ENCODE measurements at regions not wholly inside any gene's neighbourhood (a gene's known extent, or its start where the extent isn't known, plus 50 kb on each side); places are given as distances from the start of the nearest gene placed in this dataset.
"Not testable (repeated sequence)": the region's sequence is repeated elsewhere in the genome, so short reads cannot be mapped to it uniquely, and the experiment has no call there.

DNA sequence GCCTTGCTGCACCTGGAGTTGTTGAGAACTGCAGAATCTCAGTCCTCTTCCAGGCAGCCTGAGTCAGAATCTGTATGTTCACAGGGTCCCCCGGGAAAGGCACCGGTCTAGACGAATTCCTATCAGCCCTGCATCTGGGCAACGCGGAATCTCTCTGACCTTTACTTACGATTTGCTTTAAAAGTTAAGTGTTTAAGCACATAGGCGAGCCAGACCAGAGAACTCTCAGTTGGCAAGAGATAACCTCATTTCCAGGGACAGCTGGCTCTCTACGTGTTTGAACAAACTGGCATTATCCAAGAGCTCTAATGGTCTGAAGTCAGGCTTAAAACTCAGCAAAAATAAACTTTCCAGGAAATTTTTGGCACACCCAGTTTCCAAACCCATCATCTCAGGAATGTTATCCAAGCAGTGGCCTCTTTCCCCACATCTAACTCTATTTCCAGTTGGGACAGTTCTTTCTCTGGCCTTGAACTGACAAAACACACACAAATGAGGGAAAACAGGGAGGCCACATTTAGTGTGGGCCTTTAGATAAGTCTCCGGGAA is 53.4 kb downstream of the HES1 start:
- no peak for DNase-seq (ENCODE audit: low spot score)

- DNase-seq (ENCODE audit: low spot score) = not testable (repeated sequence)
Observed at GRCh38 chr3:194191850-194192249, 55.9 kb downstream of the HES1 start.

DNA sequence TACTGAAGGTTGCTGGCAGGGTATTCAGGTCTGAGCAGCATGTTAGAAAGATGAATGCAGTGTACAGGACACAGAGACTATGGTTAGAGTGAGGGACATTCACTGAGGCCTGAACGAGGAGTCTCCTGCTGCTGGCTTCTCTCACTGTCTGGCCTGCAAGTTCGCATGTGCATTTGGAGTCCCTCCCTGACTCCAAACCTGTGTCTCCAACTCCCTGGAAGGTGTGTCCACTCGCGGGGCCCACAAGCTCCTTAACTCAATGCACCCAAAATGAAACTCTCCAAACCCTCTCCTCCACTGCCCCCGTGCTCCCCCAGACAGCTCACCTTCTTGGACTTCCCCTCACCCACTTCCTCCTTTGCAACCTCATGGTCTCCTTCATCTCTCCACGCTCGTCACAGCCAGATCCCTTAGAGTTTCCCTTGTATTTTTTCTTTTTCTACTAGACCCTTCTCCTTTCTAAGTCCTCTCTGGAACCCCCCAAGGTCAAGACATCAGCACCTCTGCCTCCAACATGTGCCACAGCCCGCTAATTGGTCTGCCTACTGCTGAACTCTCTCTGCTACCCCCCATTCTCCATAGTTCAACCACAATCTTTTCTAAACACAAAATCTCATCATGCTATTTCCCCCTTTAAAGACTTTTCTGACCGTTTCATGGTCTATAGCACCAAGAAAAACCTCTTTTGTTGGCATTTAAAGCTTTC is 58.3 kb downstream of the HES1 start:
- DNase-seq (ENCODE audit: low spot score) = no peak

DNA sequence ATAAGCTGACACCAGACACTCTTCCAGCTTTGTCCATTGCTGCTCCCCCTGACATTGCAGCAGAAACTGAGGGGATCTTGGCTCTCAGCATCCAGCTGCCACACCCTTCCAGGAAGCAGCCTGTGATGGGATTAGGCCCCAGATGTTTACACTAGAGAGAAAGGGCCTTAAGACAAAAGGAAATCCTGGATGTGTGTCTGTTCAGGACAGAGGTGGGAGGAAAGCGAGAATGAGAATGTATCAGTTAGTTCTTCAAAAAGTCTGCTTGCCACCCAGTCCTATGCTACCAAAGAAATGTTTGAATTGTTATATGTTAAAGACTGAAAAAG is 58.8 kb downstream of the HES1 start:
- no peak for DNase-seq (ENCODE audit: low spot score)

GRCh38 chr3:194195611-194196010 is 59.7 kb downstream of the HES1 start:
- DNase-seq (ENCODE audit: low spot score) = no peak

GRCh38 chr3:194196876-194197275 is 60.9 kb downstream of the HES1 start:
- no peak for DNase-seq (ENCODE audit: low spot score)

DNA sequence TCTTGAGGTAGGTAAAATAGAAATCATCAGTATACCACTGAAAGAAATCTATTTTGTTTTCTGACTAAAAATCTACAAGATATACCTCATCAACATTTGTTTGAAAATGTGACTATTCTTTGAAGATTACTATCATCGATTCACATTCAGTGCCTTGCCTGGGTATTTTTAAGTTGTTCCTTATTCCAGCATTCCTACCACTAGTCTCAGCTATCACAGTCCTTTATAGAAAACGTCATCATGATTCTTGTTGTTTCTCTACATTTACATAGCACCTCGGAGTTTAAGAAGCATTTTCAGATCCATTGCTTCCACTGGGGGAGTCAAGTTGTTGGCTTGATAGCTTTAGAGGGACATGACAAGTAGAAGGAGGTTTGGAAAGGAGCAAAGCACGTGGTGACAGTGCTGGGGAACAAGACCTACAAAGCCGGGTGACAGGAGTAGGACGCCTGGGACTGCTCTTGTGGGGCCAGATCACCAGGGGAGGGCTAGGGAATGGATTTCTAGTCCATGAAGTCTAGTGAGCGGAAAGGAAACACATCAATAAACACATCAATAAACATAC is 61.5 kb downstream of the HES1 start:
- no peak for DNase-seq (ENCODE audit: low spot score)

GRCh38 chr3:194197981-194198695 is 62.2 kb downstream of the HES1 start:
- no peak for DNase-seq (ENCODE audit: low spot score)

GRCh38 chr3:194198938-194199337 is 63.0 kb downstream of the HES1 start:
- DNase-seq (ENCODE audit: low spot score) = no peak

DNA sequence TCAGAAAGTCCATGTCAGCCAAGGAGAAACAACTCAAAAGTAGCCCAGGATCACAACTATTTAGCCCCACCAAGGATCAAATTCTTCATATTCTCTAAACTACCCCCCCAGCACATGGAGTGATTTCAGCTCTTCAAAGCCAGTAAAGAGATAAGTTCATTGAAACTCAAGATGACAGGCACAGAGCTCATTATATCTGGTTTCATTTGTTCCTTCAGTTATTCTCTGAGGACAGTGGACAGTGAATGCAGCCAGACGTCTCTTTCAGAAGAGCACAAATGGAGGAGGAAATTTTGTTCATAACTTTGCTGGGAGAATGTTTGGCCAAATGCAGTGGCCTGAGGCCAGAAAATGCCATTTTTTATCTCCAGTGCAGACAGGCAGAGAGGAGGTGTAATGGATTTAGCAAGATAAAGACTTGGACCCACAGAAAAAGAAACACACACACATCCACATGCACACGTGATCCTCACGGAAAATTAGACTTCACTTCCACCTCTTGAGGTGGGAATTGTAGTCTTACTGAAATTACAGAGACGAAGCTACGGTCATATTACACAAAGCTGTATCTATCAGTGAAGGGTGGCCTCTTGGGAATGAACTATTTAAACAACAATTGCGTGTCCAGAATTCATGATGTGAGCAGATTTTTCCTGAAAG is 64.6 kb downstream of the HES1 start:
- DNase-seq (ENCODE audit: low spot score) = no peak

DNA sequence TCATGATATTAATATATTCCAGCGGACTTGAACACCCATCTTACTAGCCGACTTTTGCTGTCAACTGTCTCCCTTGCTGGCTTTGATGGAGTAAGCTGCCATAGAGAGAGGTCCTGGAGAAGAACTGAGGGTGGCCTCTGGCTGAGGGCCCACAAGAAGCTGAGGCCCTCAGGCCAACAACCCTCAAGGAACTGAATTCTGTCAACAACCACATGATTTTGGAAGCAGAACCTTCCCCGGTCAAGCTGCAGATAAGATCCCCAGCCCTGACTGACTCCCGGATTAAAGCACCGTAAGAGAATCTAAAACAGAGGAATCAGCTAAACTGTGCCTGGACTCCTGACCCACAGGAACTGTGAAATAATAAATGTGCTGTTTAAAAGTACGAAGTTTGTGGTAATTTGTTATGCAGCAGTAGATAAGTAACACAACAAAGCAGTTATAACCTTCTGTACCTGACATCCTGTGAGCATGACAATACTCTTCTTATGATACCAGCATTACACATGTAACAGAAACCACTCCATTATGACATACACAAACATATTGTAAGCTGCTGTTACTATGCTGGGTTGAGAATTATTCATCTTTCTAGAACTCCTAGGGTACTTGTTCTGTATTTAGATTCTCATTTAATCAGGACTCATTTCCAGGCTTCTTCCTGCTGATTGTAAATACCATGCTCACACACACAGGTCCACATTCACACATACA is 66.2 kb downstream of the HES1 start:
- no peak for DNase-seq (ENCODE audit: low spot score)

DNA sequence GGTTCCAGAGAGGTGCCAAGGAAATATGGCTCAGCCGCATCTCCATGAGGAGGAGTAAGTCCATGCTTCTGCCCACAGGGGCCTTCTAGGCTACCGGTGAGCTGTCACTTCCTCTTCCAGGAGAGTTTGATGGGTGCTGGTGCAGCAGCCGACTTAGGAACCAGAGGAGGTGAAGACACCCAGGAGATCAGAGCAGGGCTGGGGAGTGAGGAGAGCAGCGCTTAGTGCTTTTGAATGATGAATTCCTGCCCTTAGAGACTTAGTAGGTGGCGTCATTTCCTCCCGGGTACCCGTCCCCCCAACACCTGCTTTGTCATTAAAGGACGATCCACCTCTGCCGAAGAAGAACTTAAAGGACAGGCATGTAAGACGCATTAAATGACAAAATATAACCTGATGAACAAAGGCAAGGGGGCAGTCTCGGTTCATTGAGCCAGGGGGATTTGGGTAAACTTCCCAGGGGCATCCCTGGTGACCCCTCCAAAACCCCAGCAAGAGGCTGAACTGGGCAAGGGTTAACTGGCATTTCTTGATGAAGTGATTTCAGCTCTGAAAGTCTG is 67.6 kb downstream of the HES1 start:
- no peak for DNase-seq (ENCODE audit: low spot score)

DNA sequence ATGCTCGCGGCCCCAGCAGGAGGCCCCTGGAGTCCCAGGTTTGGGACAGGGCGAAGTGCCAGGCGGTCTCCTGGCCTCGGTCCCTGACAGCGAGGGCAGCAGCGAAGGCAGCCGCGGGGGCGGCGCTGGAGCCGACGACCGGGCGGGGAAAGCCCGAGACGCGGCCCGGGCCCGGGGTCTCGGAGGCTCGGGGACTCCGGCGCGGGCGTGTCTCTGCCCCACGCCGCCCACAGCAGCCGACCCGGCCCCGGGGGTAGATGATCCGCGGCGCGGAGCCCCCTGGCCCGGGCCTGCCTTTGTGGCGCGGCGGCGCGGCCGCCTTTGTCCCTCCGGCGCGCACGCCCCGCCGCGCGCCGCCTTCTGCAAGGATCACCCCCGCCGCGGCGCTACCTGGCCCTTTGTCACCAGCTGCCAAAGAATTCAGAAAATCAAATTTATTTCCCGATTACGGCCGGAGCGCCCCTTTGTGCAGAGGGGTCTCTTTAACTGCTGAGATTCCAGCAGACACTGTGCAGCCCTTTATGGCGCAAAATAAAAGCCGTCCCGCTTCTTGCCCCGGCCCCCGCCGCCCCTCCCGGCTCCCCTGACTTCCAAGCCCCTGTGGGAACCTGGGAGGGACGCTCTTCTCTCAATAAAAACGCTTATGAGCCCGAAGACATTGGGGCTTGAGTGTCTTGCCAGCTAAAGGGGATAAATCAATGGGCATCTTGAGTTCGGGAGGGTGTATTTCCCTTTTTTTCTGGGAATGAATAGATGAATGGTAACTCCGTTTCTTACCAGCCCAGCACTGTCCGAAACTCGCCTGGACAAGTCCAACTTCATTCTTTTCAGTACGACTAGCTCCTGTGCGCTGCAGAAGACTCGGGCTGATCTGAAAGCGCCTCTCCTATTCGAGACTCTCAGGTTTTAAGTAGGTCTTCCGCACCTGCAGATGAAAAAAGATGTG is 68.4 kb downstream of the HES1 start:
- DNase-seq (ENCODE audit: low spot score) = no peak

GRCh38 chr3:194205675-194206133 is 69.8 kb downstream of the HES1 start:
- DNase-seq (ENCODE audit: low spot score) = peak; percentile 94

- peak; percentile 68 for DNase-seq (ENCODE audit: low spot score)
Observed at GRCh38 chr3:194206320-194206719, 70.4 kb downstream of the HES1 start.

DNA sequence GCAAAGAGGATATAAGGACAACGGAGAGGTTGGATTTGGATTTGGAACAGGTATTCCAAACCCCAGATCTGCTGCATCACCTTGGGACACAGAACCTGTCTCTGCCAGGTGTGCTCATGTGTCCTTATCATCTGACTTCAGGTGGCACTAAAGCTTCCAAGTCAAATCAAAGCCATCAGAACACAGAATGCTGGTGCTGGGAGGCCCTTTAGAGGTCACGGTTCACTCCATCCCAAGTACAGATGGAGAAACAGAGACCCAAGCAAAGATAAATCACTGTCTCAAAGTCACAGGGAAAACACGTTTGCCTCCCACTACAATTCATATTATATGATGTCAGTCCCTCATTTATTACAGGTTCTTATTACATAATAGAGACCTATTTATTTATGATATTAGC is 72.8 kb downstream of the HES1 start:
- no peak for DNase-seq (ENCODE audit: low spot score)

- DNase-seq (ENCODE audit: low spot score) = no peak
Observed at GRCh38 chr3:194212161-194212844, 76.4 kb downstream of the HES1 start.

DNA sequence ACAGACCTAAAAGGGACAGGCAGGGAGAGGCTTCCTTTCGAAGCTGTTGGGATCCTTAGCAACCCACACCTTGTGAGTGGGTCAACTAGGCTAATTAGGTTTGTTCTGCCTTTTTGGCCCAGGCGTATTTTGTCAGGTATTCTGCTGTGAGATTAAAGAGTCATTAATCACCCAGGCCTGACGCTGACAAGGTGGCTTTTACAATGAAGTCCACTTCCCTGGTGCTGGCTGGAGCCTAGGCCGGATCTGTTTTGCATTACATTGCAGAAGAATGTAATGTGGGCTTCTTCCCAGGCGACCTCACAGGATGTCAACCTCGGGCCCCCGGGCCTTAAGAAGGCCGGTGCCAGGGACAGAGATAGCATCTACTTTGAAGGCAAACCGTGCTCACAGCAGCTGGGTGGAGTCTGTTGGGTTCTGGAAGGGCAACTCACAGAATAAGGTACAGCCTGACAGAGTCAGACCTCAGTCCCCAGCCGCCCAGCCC is 76.9 kb downstream of the HES1 start:
- peak; percentile 86 for DNase-seq (ENCODE audit: low spot score)

DNA sequence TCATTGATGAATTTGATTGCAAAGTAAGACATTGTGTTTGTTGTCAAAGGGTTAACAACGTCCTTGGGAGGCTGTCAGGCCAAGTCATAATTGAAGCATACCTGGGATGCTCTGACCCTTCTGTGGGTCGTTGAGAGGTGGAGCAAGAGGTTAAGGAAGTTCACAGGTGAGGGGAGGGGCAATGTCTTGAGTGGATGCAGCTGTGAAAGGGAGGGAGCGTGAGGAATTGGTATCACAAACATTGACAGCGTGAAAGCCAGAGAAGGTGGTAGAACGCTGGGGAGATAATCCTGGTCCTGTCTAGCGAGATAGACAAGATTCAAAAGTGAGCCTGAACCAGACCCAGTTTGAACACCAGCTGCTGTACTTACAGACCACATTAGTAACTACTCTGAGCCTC is 79.4 kb downstream of the HES1 start:
- DNase-seq (ENCODE audit: low spot score) = no peak
